Neural progenitor cell (in vitro differentiated cells): ENCODE measurements at regions not wholly inside any gene's neighbourhood (a gene's known extent, or its start where the extent isn't known, plus 50 kb on each side); places are given as distances from the start of the nearest gene placed in this dataset.

Experiments
- EZH2 ChIP-seq: fragments of 200-600 bp; sonication (generic); IDR thresholded peaks from 2 replicates; pipeline ENCODE4 v1.6.1; 2017; ENCODE audit warnings: antibody characterized with exemption, mild to moderate bottlenecking, moderate library complexity
- EZH2phosphoT487 ChIP-seq: fragments of 200-600 bp; sonication (generic); IDR thresholded peaks from 2 replicates; pipeline ENCODE4 v1.6.1; 2017; ENCODE audit warnings: antibody characterized with exemption
- TF ChIP-seq, protein P1 (sequence below): fragments of 200-600 bp; sonication (generic); IDR thresholded peaks from 2 replicates; pipeline ENCODE4 v1.5.1; 2017; ENCODE audit warnings: antibody characterized with exemption, mild to moderate bottlenecking

DNA sequence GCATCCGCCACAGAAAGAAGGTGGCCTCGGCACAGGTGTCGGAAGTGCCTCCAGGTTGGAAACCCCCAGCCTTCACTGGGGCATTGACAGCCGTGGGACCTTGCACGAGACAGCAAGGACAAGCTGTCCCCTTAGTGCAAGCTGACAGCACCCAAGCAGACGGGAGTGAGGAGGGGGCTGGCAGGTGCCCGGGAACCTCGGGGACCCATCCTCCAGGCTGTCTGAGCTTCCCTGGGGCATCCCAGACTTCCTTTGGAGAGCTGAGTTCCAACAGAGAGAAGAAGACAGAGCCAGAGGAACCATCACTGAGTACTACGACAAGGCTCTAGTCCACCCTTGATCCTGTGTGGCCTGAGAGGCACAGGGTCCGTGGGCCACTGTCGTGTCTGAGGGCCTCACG, 100.6 kb upstream of the RAB4A start:
- TF ChIP-seq, protein P1, sequence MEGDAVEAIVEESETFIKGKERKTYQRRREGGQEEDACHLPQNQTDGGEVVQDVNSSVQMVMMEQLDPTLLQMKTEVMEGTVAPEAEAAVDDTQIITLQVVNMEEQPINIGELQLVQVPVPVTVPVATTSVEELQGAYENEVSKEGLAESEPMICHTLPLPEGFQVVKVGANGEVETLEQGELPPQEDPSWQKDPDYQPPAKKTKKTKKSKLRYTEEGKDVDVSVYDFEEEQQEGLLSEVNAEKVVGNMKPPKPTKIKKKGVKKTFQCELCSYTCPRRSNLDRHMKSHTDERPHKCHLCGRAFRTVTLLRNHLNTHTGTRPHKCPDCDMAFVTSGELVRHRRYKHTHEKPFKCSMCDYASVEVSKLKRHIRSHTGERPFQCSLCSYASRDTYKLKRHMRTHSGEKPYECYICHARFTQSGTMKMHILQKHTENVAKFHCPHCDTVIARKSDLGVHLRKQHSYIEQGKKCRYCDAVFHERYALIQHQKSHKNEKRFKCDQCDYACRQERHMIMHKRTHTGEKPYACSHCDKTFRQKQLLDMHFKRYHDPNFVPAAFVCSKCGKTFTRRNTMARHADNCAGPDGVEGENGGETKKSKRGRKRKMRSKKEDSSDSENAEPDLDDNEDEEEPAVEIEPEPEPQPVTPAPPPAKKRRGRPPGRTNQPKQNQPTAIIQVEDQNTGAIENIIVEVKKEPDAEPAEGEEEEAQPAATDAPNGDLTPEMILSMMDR: no peak
- no peak for TF ChIP-seq EZH2
- no peak for TF ChIP-seq EZH2phosphoT487
